WI38 (cell line): ENCODE measurements at regions not wholly inside any gene's neighbourhood (a gene's known extent, or its start where the extent isn't known, plus 50 kb on each side); places are given as distances from the start of the nearest gene placed in this dataset.

ENCODE experiments used
- H3K4me3 ChIP-seq: 2 replicates; pipeline ENCODE4 v1.5.1; 2011; ENCODE audit warnings: low read depth, mild to moderate bottlenecking, control low read depth, low read length
- TF ChIP-seq, protein P1 (sequence below): IDR thresholded peaks from 2 replicates; pipeline ENCODE4 v1.5.1; 2012; ENCODE audit warnings: low read depth, mild to moderate bottlenecking, control low read depth, low read length

DNA sequence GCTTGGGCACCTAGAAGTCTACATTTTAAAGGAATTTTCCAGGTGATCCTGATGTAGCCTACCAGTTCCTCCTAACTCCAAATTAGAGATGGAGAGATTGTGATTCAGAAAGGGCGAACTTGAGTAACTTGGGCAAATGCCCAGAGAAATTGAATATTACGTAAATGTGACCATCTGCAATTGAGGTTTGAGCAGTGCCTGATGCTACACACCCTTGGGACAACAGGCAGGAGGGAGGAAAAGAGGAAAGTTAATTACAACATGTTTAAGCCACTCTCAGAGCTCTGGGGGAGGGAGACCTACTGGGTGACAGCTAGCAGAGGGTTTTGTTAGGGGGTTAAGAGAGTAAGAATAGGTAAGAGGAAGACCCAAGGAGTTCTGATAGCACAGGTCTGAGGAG, 208.9 kb downstream of the LPIN1 start:
- H3K4me3 ChIP-seq: no peak overlapping the region
- TF ChIP-seq, protein P1, sequence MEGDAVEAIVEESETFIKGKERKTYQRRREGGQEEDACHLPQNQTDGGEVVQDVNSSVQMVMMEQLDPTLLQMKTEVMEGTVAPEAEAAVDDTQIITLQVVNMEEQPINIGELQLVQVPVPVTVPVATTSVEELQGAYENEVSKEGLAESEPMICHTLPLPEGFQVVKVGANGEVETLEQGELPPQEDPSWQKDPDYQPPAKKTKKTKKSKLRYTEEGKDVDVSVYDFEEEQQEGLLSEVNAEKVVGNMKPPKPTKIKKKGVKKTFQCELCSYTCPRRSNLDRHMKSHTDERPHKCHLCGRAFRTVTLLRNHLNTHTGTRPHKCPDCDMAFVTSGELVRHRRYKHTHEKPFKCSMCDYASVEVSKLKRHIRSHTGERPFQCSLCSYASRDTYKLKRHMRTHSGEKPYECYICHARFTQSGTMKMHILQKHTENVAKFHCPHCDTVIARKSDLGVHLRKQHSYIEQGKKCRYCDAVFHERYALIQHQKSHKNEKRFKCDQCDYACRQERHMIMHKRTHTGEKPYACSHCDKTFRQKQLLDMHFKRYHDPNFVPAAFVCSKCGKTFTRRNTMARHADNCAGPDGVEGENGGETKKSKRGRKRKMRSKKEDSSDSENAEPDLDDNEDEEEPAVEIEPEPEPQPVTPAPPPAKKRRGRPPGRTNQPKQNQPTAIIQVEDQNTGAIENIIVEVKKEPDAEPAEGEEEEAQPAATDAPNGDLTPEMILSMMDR: no peak

DNA sequence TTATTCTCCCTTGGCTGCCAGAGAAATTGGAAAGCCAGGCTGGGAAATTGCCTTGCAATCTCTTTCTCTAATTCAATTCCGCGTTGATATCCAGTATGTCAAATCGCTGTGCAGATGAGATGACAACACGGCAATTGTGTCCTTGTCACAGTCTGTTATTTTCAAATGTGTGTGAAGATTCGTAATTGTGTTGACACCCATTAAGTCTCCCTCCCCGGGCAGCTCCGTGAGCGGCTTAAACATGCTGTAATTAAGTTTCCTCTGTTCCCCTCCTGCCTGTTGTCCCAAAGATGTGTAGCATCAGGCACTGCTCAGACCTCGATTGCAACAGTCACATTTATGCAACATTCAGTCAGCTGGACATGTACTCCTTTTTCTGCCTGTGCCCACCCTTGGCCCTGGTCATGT, 209.5 kb downstream of the LPIN1 start:
- TF ChIP-seq, protein P1: no peak
- H3K4me3 ChIP-seq: no peak overlapping the region

DNA sequence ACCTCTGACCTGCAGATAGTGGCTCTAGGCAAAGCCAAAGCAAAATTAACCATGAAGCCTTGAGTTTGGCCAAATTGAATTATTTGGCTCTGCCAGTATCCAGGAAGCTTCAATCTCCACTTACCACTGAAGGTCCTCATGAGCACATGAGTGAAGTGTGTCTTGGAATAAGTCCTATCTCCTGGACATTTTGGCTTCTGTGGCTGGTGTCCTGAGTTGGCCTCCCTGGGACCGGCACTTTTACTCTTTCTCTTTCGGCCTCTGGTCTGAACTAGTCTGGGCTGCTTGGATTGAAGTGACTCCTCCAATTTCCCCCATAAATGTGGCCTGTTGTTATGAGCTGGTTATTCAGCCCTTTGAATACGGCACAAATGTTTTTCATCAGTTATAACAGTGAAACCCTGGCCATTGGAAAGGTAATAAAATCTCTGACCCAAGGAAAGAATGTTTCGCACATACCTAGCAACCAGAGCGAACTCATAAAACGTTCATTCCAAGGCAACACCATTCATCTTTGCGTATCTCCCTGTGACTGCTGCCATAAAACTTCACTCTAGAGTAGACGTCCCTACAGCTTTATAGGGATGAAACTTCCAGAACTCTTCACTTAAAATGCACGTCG, 216.4 kb downstream of the LPIN1 start:
- H3K4me3 ChIP-seq: no peak overlapping the region
- TF ChIP-seq, protein P1: no peak

DNA sequence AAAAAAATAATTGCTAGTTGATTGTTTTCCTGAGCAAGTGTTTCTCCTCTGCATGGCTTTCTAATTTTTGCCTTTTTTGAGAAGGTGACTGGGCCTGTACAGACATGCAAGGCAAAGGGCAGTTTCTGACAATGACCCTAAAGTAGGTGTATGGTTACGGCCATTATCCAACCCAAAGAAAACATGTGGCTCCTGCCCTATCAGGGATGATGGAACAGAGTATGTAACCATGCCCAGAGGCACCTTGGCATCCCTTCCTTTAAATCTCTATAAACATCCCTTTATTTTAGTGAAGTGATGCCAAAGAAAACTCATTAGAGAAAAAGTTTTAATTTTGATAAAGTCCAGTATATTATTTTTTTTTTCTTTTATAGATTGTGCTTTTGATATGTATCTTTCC, 217.5 kb downstream of the LPIN1 start:
- TF ChIP-seq, protein P1: no peak

DNA sequence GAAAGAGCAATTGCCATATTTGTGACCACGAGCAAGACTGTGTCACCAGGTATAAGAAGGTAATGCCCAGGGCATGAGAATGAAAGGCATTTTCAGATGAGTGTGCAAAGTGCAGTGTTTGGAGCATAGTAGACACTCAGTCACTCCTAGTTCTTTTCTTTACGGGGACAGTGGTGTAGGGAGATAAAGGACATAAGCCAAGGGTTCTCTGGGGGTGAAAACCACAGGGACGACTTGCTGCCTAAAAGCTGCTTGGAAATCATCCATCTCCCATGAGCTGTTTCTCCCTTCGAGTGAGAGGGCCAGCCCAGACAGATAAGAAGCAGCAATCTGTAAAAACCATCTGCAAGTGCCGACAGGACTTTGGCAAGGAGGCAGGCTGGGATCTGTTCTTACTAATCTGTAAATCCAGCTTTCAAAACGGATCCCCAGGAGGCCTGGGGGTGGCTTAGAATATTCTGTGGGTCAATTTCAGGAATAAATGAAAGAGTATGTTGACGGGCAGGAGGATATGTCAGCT, 221.6 kb downstream of the LPIN1 start:
- H3K4me3 ChIP-seq: no peak overlapping the region
- TF ChIP-seq, protein P1: no peak

More for the DNA sequence above, 217.5 kb downstream of the LPIN1 start:
- H3K4me3 ChIP-seq: no peak overlapping the region

DNA sequence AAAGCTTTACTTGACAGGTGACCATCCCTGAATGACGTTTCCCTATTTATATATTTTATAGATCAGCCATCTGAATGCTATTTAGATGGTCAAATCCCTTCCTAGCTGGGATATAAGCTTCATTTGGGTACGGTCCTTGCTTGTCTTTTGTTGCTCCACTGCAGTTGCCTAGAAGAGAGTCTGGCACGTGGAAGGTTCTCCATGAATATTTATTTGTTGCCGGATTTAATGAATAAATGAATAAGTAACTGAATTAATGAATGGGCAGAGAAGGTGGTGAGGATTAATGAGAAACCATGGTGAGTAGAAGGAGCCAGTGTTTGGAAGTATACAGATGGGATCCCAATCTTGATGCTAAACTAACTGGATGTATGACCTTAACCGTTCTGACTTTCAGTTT, 222.1 kb downstream of the LPIN1 start:
- H3K4me3 ChIP-seq: no peak overlapping the region
- TF ChIP-seq, protein P1: no peak

DNA sequence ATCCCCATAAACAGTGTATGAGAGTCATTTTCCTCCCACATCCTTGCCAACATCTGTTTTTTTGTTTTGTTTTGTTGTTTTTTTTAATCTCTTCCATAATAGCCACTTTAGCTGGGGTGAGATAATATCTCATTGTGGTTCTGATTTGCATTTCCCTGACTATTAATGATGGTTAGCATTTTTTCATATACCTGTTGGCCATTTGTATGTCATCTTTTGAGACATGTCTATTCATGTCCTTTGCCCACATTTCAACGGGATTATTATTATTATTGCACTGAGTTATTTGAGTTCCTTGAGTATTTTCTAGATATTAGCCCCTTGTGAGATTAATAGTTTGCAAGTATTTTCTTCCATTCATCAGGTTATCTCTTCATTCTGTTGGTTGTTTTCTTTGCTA, 223.3 kb downstream of the LPIN1 start:
- no peak overlapping the region for H3K4me3 ChIP-seq
- TF ChIP-seq, protein P1: no peak
